HepG2 (cell line): ENCODE measurements at regions not wholly inside any gene's neighbourhood (a gene's known extent, or its start where the extent isn't known, plus 50 kb on each side); places are given as distances from the start of the nearest gene placed in this dataset.

ENCODE experiments used
- ATAC-seq: fragments of 200-7000 bp; cut with Tn5 transposase; 3 replicates; pipeline ENCODE4 v1.9.1; 2020; ENCODE audit warnings: mild to moderate bottlenecking, moderate library complexity
- BruUV-seq: library from RNA; stranded (reverse); fragments of 400-500 nt; replicated peaks from 2 replicates; lab custom pipeline; 2021; lab: Mats Ljungman, UMichigan
- CTCF ChIA-PET: fragments of 300-600 bp; formaldehyde crosslinking; extraction: SDS; loops from one replicate; lab custom pipeline; 2021; ENCODE audit warnings: low total read pairs, inconsistent platforms, low intra/inter-chr PET ratio; lab: Yijun Ruan, JAX
- POLR2A ChIA-PET: fragments of 350-600 bp; sonication (Branson Sonifier 250); formaldehyde crosslinking; loops from one replicate; lab custom pipeline; 2020; ENCODE audit warnings: antibody characterized with exemption, inconsistent platforms; lab: Yijun Ruan, JAX
- DNase-seq: peaks from one replicate; pipeline ENCODE4 v3.0.0-alpha.2; 2015; ENCODE audit warnings: low spot score
- FAIRE-seq: peaks from 3 replicates; lab custom pipeline; 2011; peaks lifted over from hg19 to GRCh38; lab: Jason Lieb, UNC
- H2AFZ ChIP-seq: one replicate; pipeline ENCODE4 v1.6.1; 2011; ENCODE audit warnings: low read length, inconsistent platforms
- H3K27ac ChIP-seq: fragments of 300-600 bp; 3 replicates; pipeline ENCODE4 v1.8.0; 2011; ENCODE audit warnings: mixed run types, mild to moderate bottlenecking, mixed read lengths, low read length, inconsistent platforms; ENCODE audit not compliant: insufficient read depth; ENCODE audit errors: extremely low read length
- H3K27me3 ChIP-seq, 2 experiments: fragments of 200-600 bp in 1 of 2; 2 replicates in 1 of 2; 3 replicates in 1 of 2; pipeline versions ENCODE4 v1.6.0 to v1.8.0; 2011; ENCODE audit warnings: low read length in 2 of 2, mild to moderate bottlenecking in 2 of 2, moderate library complexity in 2 of 2, inconsistent platforms in 1 of 2; ENCODE audit not compliant: insufficient read depth in 2 of 2, control insufficient read depth in 1 of 2
- H3K36me3 ChIP-seq, 2 experiments: fragments of 200-600 bp in 1 of 2; replicated peaks in 1 of 2; 2 replicates in 1 of 2; 3 replicates in 1 of 2; pipeline versions ENCODE4 v1.5.1 to v1.8.0; 2011; ENCODE audit warnings: low read length in 2 of 2, inconsistent platforms in 1 of 2; ENCODE audit not compliant: insufficient read depth in 2 of 2, control insufficient read depth in 1 of 2
- H3K4me1 ChIP-seq: 2 replicates; pipeline ENCODE4 v1.5.1; 2012; ENCODE audit warnings: low read length, inconsistent platforms; ENCODE audit not compliant: insufficient read depth
- H3K4me2 ChIP-seq: 2 replicates; pipeline ENCODE4 v1.6.0; 2011; ENCODE audit warnings: low read depth, low read length, inconsistent platforms
- H3K4me3 ChIP-seq, 3 experiments: fragments of 200-600 bp in 1 of 3; sonication (generic), shearing (Covaris generic) in 1 of 3; replicated peaks in 1 of 3; 2 replicates each; pipeline ENCODE4 v1.5.1; 2011 to 2016; ENCODE audit warnings: low read length in 3 of 3, inconsistent platforms in 2 of 3, low read depth in 2 of 3, mild to moderate bottlenecking in 2 of 3, control low read depth in 1 of 3, mixed read lengths in 1 of 3; ENCODE audit not compliant: insufficient read depth in 1 of 3
- H3K79me2 ChIP-seq: one replicate; pipeline ENCODE4 v1.6.1; 2011; ENCODE audit warnings: low read length, inconsistent platforms; ENCODE audit not compliant: insufficient read depth
- H3K9ac ChIP-seq: 2 replicates; pipeline ENCODE4 v1.6.0; 2011; ENCODE audit warnings: mild to moderate bottlenecking, low read depth, low read length, inconsistent platforms; ENCODE audit not compliant: insufficient read depth
- H3K9me3 ChIP-seq: 2 replicates; pipeline ENCODE4 v1.5.1; 2012; ENCODE audit warnings: mild to moderate bottlenecking, low read length
- H4K20me1 ChIP-seq: 2 replicates; pipeline ENCODE4 v1.6.0; 2011; ENCODE audit warnings: inconsistent platforms, mild to moderate bottlenecking, low read length, moderate library complexity; ENCODE audit not compliant: insufficient read depth
- EP300 ChIP-seq, 3 experiments: sonication (generic) in 1 of 3; formaldehyde crosslinking in 1 of 3; IDR thresholded peaks; 2 replicates each; pipeline versions ENCODE4 v1.5.1 to v1.6.1; 2011 to 2020; ENCODE audit warnings: low read depth in 2 of 3, low read length in 2 of 3, borderline replicate concordance in 1 of 3, improper control_type of control experiment in 1 of 3, mild to moderate bottlenecking in 1 of 3, missing genetic modification reagents in 1 of 3, moderate library complexity in 1 of 3
- JUNB ChIP-seq: sonication (generic); formaldehyde crosslinking; IDR thresholded peaks from 2 replicates; pipeline ENCODE4 v1.8.0; 2022; ENCODE audit warnings: missing genetic modification reagents, mild to moderate bottlenecking, borderline replicate concordance
- MXD3 ChIP-seq: IDR thresholded peaks from 2 replicates; pipeline ENCODE4 v1.6.1; 2016; ENCODE audit warnings: mild to moderate bottlenecking, missing biosample characterization, missing genetic modification reagents
- NFYC ChIP-seq: IDR thresholded peaks from 2 replicates; pipeline ENCODE4 v1.6.1; 2016; ENCODE audit warnings: missing genetic modification reagents, missing compliant biosample characterization
- ZNF354B ChIP-seq: sonication (generic); formaldehyde crosslinking; IDR thresholded peaks from 2 replicates; pipeline ENCODE4 v1.8.0; 2022; ENCODE audit warnings: mild to moderate bottlenecking, missing genetic modification reagents
- WGBS: methylation state at CpG from one replicate; pipeline ENCODE4 v1.1.6; 2017; ENCODE audit warnings: low lambda C conversion rate; 5-methylcytosine and 5-hydroxymethylcytosine counted together
- in situ Hi-C: cut with HindIII; loops from 2 replicates; pipeline ENCODE4 v1.10.0; 2017; ENCODE audit warnings: low pct_unique_long_range_greater_than_20kb; ENCODE audit not compliant: extremely low pct_ligation_motif_present
- intact Hi-C: fragments of 100-400 bp; cut with micrococcal nuclease; formaldehyde crosslinking; loops from one replicate; pipeline ENCODE4 v1.10.0; 2022; ENCODE audit not compliant: unreplicated experiment
- TF ChIP-seq, protein P1 (sequence below): sonication (generic); formaldehyde crosslinking; IDR thresholded peaks from 2 replicates; pipeline ENCODE4 v1.4.0; 2020; ENCODE audit warnings: missing genetic modification reagents, borderline replicate concordance

- no peak for FAIRE-seq
- intact Hi-C loops (no loop called here), in situ Hi-C loops (no loop called here)
- H3K36me3 ChIP-seq = no peaks in the 10 kb centered on the region
- ATAC-seq = no peak
- H3K79me2 ChIP-seq = no peaks in the 10 kb centered on the region
- H3K4me2 ChIP-seq = no peak overlapping the region
- TF ChIP-seq JUNB (CRISPR knock-in tag) (no peak), MXD3 (CRISPR knock-in tag) (no peak)
- no peak overlapping the region for H3K27ac ChIP-seq
- ChIA-PET CTCF (no interaction called here), POLR2A (no interaction called here)
- no peak for DNase-seq
- 19% methylated on average over 5 of the region's 5 CpGs for WGBS
- no peak overlapping the region for H3K9ac ChIP-seq
- H4K20me1 ChIP-seq = no peaks in the 10 kb centered on the region
- no TSS peak for BruUV-seq
- peaks cover 0 to 2% of the 10 kb centered on the region in 2 experiments; a peak in 1 of 5 replicates for H3K27me3 ChIP-seq
- peaks cover under 1% of the 10 kb centered on the region; the same call in 1 of the 2 replicates for H3K4me1 ChIP-seq
- no peaks in the 10 kb centered on the region for H3K9me3 ChIP-seq
- no peak overlapping the region for H3K4me3 ChIP-seq
- H2AFZ ChIP-seq = no peak overlapping the region
Measured at GRCh38 chr7:131276190-131276589, 51.5 kb upstream of the MKLN1 start.

GRCh38 chr7:131276748-131277147 lies 50.9 kb upstream of the MKLN1 start:
- Histone ChIP-seq H3K36me3 (no peaks in the 10 kb centered on the region), H3K27me3 (peaks cover 0 to 2% of the 10 kb centered on the region in 2 experiments; a peak in 1 of 5 replicates), H3K9me3 (no peaks in the 10 kb centered on the region), H2AFZ (no peak overlapping the region), H4K20me1 (no peaks in the 10 kb centered on the region), H3K4me2 (no peak overlapping the region), H3K4me3 (no peak overlapping the region), H3K4me1 (no peaks in the 10 kb centered on the region), H3K79me2 (no peaks in the 10 kb centered on the region), H3K27ac (no peak overlapping the region), H3K9ac (no peak overlapping the region)
- no peak for DNase-seq
- ChIA-PET POLR2A (no interaction called here), CTCF (no interaction called here)
- intact Hi-C loops (no loop called here), in situ Hi-C loops (no loop called here)
- FAIRE-seq = no peak
- no peak for ATAC-seq
- BruUV-seq = no TSS peak
- TF ChIP-seq EP300 (IDR thresholded peaks at IDR 0.05; ENCODE audit: low read depth in 2 of 2, low read length in 2 of 2) = no peak
- TF ChIP-seq EP300 (CRISPR knock-in tag; IDR thresholded peaks at IDR 0.05; ENCODE audit: borderline replicate concordance) = no peak
- TF ChIP-seq NFYC (CRISPR knock-in tag) = no peak
- TF ChIP-seq ZNF354B = no peak
- TF ChIP-seq, protein P1, sequence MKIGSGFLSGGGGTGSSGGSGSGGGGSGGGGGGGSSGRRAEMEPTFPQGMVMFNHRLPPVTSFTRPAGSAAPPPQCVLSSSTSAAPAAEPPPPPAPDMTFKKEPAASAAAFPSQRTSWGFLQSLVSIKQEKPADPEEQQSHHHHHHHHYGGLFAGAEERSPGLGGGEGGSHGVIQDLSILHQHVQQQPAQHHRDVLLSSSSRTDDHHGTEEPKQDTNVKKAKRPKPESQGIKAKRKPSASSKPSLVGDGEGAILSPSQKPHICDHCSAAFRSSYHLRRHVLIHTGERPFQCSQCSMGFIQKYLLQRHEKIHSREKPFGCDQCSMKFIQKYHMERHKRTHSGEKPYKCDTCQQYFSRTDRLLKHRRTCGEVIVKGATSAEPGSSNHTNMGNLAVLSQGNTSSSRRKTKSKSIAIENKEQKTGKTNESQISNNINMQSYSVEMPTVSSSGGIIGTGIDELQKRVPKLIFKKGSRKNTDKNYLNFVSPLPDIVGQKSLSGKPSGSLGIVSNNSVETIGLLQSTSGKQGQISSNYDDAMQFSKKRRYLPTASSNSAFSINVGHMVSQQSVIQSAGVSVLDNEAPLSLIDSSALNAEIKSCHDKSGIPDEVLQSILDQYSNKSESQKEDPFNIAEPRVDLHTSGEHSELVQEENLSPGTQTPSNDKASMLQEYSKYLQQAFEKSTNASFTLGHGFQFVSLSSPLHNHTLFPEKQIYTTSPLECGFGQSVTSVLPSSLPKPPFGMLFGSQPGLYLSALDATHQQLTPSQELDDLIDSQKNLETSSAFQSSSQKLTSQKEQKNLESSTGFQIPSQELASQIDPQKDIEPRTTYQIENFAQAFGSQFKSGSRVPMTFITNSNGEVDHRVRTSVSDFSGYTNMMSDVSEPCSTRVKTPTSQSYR (CRISPR knock-in tag) = no peak
- WGBS = 27% methylated on average over 2 of the region's 2 CpGs
